CD1c-positive myeloid dendritic cell (primary cell): ENCODE measurements at regions not wholly inside any gene's neighbourhood (a gene's known extent, or its start where the extent isn't known, plus 50 kb on each side); places are given as distances from the start of the nearest gene placed in this dataset.
"Not testable (repeated sequence)": the region's sequence is repeated elsewhere in the genome, so short reads cannot be mapped to it uniquely, and the experiment has no call there.

Source experiments
- DNase-seq: peaks from one replicate; pipeline ENCODE4 v3.0.0-alpha.2; 2016; ENCODE audit errors: extremely low spot score

DNA sequence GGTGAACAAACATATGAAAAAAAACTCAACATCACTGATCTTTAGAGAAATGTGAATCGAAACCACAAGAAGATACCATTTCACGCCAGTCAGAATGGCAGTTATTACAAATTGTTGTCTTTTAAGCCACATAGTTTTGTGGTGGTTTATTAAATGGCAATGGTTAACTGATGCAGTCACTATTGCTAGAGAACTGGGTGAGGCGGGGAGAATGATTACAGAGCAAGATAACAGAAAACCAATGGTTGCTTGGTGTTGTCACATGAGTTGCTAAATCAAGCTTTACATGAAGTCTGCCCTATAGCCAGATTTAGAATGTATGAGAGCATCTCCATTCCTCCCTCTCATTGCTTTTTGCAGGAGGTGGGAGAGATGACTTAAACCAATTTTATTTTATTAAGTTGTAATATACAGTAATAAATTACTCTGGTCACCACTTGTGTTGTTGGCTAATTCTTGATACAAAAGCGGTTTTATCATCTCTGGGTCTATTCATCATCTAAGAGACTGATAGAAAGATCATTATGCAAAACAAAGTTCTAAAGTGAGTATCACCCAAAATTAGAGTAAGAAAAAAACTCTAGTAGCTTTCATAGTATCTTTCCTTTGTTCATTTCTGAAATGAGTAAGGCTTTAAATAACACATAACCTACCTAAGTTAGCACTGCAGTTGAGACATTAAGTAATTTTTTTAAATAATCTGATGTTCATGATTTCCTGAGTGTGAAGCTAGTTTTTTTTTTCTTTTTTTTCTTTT is 859.5 kb downstream of the STIM2 start:
- no peak for DNase-seq

GRCh38 chr4:27721193-27721592 is 860.6 kb downstream of the STIM2 start:
- DNase-seq = no peak

DNA sequence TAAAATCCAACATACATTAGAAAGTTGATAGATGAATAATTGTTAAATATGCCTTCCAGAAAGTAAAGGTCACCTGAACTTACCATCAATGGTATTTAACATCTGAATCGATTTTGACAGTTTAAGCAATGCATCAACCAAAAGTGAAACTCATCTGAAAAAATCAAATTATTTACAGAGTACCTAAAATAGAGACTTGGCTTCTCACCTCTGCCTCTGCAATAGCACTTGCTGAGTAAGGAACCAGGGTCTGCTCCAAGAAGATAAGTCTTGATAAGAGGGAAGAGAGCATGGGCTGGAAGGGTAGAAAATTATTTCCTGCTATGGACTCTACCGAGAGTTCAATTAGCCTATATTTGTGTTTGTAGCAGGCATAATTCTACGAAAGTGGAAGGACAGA is 868.3 kb downstream of the STIM2 start:
- DNase-seq = no peak

GRCh38 chr4:27742816-27743215 is 882.2 kb downstream of the STIM2 start:
- no peak for DNase-seq

DNA sequence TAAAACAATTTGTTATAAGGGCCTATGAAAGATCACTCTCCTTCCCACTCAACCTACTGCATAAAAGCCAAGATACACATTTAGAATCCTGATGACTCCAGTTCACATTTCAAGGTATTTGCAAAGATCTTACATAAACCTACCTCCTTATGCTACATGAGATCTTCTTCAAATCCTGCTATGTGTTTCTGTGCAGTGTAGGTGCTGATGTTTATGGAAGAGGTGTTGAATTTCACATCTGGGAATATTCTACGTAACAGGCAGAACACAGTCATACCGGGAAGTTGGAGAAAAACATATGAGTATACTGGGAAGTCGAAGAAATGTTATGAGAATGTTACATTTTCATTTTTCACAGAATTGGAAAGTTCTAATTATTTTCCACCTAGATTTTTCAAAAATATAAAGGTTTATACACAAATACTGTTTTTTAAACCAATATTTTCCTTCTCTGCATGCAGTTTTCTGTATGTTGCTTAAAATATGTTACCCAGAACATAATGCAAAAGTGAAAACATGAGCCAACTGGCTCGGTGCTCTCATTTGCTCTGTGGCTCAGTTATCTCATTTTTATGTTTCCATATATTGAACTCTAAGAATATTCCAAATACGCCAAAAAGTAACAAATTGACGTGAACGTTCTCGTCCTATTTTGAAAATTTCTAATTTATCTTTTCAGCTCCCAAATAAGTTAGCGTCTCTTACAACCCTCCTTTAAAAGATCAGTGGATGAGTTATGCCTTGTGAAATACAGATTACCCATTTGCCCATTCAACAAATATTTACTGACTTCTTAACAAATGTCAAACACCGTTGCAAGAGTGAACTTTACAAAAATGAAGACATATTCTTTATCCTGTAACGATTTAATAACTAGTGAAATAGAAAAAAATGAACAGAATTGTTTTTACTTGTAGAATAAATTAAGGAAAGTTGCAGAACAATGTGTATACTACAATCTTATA is 899.3 kb downstream of the STIM2 start:
- no peak for DNase-seq

- DNase-seq = no peak
Measured at GRCh38 chr4:27763830-27764525, 903.3 kb downstream of the STIM2 start.

GRCh38 chr4:27764526-27764837 is 903.8 kb downstream of the STIM2 start:
- DNase-seq = no peak

DNA sequence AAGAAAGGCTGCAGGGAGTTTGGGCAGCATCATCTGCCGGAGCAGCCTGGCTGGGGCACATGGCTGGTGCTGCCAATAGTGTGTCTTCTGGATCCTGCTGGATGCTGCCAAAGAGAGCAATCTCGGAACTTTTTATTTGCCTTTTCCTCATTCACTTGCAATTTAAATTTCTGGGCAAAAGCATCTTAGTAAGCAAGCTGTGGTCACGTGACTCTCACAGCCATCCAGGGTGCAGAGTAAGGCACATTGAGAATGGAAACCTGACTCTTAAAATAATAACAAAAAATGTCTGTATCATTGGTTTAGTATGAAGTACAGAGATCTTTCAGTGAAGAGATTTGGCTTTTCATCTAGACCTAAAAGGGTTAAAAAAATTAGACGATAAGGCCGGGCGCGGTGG is 910.3 kb downstream of the STIM2 start:
- no peak for DNase-seq

- no peak for DNase-seq
Measured at GRCh38 chr4:27775156-27775555, 914.5 kb downstream of the STIM2 start.

DNA sequence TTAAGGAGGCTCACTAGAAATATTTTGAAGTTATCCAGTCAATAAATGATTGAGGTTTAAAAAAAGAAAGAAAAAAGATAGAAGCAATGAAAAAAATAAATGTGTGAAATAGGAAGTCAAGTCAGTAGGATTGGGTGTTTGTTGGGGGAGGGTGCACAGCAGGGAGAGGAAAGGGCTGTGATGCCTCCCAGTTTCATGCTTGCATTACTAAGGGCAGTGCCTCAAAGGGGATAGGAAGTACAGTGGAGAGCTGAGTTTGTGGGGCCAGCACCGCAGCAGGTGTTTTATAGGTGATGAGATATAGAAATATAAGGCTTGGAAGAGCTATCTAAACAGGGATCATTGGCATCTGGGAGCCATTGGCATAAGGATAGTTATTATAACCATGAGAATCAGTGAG is 919.2 kb downstream of the STIM2 start:
- no peak for DNase-seq

DNA sequence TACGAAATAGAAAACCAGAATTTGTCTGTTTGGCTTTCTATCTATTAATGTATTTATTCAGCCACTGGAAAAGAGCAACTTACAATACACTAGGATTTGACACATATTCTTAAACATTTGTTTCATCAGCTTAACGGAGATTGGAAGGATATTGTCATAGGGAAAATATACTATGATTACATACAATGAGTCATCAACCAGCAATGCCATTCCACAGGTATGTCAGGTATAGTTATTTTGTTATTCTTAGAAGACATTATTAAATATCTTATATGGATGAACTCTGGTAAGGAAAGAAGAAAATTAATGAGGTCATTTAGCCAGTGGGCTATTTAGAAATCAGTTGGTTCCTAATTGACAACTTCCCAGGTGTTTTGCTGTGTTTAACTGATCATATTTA is 926.6 kb downstream of the STIM2 start:
- DNase-seq = no peak

DNA sequence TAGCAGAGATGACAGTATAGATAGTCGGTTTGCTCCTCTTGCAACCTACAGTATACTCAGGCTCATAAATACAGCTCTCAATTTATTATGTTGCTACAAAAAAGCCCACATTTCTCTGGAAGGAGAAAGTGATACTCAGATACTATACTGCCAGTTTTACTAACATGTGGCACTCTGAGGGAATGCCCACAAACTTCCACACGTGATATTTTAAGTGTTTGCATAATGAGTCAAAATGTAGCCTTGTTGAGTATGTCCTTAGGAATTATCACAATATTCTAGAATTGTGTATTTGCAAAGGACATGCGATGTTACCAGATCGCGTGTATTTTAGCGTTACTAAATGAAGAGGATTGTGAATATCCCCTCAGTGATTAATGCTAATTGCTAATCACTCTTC is 929.1 kb downstream of the STIM2 start:
- DNase-seq = no peak

DNA sequence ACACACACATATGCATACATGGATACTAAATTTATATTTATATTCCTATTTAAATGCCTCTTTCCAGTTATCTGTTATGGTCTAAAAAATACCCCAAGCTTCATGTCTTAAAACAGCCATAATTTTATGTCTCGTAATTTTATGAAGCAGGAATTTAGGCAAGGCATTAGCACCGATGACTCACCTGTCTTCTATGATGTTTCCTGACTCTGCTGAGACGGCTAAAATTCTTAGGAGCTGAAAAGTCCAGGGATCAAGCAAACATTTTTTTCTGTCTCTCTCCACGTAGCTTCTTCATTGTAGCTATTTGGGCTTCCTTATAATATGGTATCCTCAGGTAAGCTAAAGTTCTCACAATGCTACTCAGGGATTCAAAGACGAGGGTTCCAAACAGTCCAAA is 930.3 kb downstream of the STIM2 start:
- no peak for DNase-seq

DNA sequence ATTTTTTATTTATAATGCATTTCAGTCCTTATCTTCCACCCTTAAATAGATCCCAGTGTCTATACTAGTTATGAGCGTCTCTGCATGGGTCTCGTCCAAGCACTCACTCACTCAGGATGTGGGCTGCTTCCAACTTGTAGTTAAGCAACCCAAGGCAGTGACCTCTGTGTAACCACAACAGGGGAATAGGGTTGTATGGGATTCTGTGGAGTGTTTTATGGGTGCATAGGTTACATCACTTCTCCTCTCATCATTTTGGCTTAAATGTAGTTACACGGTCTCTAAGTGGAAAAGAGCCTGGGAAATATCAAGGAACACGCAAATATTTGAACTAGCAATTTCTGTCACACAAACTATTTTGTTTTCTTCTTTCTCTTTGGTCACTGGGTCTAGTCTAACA is 931.0 kb downstream of the STIM2 start:
- no peak for DNase-seq

- DNase-seq = no peak
Measured at GRCh38 chr4:27807207-27807606, 946.6 kb downstream of the STIM2 start.

- DNase-seq = no peak
Measured at GRCh38 chr4:27811948-27812347, 951.3 kb downstream of the STIM2 start.

- not testable (repeated sequence) for DNase-seq
Measured at GRCh38 chr4:27813226-27813625, 952.6 kb downstream of the STIM2 start.

- DNase-seq = not testable (repeated sequence)
Measured at GRCh38 chr4:27813699-27814425, 953.2 kb downstream of the STIM2 start.

- DNase-seq = no peak
Measured at GRCh38 chr4:27819246-27819645, 958.6 kb downstream of the STIM2 start.

- no peak for DNase-seq
Measured at GRCh38 chr4:27828843-27829242, 968.2 kb downstream of the STIM2 start.

GRCh38 chr4:27830251-27830650 is 969.6 kb downstream of the STIM2 start:
- DNase-seq = no peak

GRCh38 chr4:27835851-27836250 is 975.2 kb downstream of the STIM2 start:
- no peak for DNase-seq
